ENCODE measurements at regions not wholly inside any gene's neighbourhood (a gene's known extent, or its start where the extent isn't known, plus 50 kb on each side); places are given as distances from the start of the nearest gene placed in this dataset.

- H3K4me3 Mint-ChIP-seq (ENCODE audit: unreplicated experiment), result no peak overlapping the region
Observed at GRCh38 chr14:65927931-65928356, 515.4 kb downstream of the FUT8 start.

GRCh38 chr14:65928995-65929394 lies 516.5 kb downstream of the FUT8 start:
- Mint-ChIP-seq H3K27ac (ENCODE audit: unreplicated experiment) (no peak overlapping the region), H3K4me3 (ENCODE audit: unreplicated experiment) (no peak overlapping the region), H3K27me3 (ENCODE audit: unreplicated experiment) (peaks cover 4% of the 10 kb centered on the region)

More at GRCh38 chr14:65927931-65928356, 515.4 kb downstream of the FUT8 start:
- H3K9me3 Mint-ChIP-seq (ENCODE audit: unreplicated experiment), result peaks cover 5% of the 10 kb centered on the region
- no peaks in the 10 kb centered on the region for H3K36me3 Mint-ChIP-seq (ENCODE audit: unreplicated experiment)
- H3K27me3 Mint-ChIP-seq (ENCODE audit: unreplicated experiment), result peaks cover 4% of the 10 kb centered on the region
- no peak overlapping the region for H3K27ac Mint-ChIP-seq (ENCODE audit: unreplicated experiment)
- no peak for TF ChIP-seq CTCF (IDR thresholded peaks at IDR 0.05; ENCODE audit: partially characterized antibody, unreplicated experiment)
- DNase-seq, result no peak
- no peaks in the 10 kb centered on the region for H3K4me1 Mint-ChIP-seq (ENCODE audit: low read depth, unreplicated experiment)

GRCh38 chr14:65933400-65934069 lies 521.0 kb downstream of the FUT8 start:
- peaks cover 4% of the 10 kb centered on the region for H3K27me3 Mint-ChIP-seq (ENCODE audit: unreplicated experiment)
- no peak overlapping the region for H3K27ac Mint-ChIP-seq (ENCODE audit: unreplicated experiment)
- H3K9me3 Mint-ChIP-seq (ENCODE audit: unreplicated experiment), result peaks cover 4% of the 10 kb centered on the region
- H3K4me1 Mint-ChIP-seq (ENCODE audit: low read depth, unreplicated experiment), result no peaks in the 10 kb centered on the region
- H3K36me3 Mint-ChIP-seq (ENCODE audit: unreplicated experiment), result no peaks in the 10 kb centered on the region
- no peak for TF ChIP-seq CTCF (IDR thresholded peaks at IDR 0.05; ENCODE audit: partially characterized antibody, unreplicated experiment)
- DNase-seq, result no peak
- no peak overlapping the region for H3K4me3 Mint-ChIP-seq (ENCODE audit: unreplicated experiment)

More at GRCh38 chr14:65928995-65929394, 516.5 kb downstream of the FUT8 start:
- no peak for TF ChIP-seq CTCF (IDR thresholded peaks at IDR 0.05; ENCODE audit: partially characterized antibody, unreplicated experiment)
- Mint-ChIP-seq H3K9me3 (ENCODE audit: unreplicated experiment) (peaks cover 5% of the 10 kb centered on the region), H3K36me3 (ENCODE audit: unreplicated experiment) (no peaks in the 10 kb centered on the region), H3K4me1 (ENCODE audit: low read depth, unreplicated experiment) (no peaks in the 10 kb centered on the region)
- DNase-seq, result no peak

GRCh38 chr14:65934070-65934435 lies 521.5 kb downstream of the FUT8 start:
- no peak for TF ChIP-seq CTCF (IDR thresholded peaks at IDR 0.05; ENCODE audit: partially characterized antibody, unreplicated experiment)

GRCh38 chr14:65936342-65936975 lies 523.9 kb downstream of the FUT8 start:
- no peak for TF ChIP-seq CTCF (IDR thresholded peaks at IDR 0.05; ENCODE audit: partially characterized antibody, unreplicated experiment)
- Mint-ChIP-seq H3K36me3 (ENCODE audit: unreplicated experiment) (no peaks in the 10 kb centered on the region), H3K9me3 (ENCODE audit: unreplicated experiment) (no peaks in the 10 kb centered on the region), H3K27ac (ENCODE audit: unreplicated experiment) (no peak overlapping the region), H3K4me1 (ENCODE audit: low read depth, unreplicated experiment) (peaks cover 9% of the 10 kb centered on the region), H3K4me3 (ENCODE audit: unreplicated experiment) (no peak overlapping the region), H3K27me3 (ENCODE audit: unreplicated experiment) (no peaks in the 10 kb centered on the region)
- DNase-seq, result no peak

More at GRCh38 chr14:65934070-65934435, 521.5 kb downstream of the FUT8 start:
- DNase-seq, result no peak
- Mint-ChIP-seq H3K4me3 (ENCODE audit: unreplicated experiment) (no peak overlapping the region), H3K4me1 (ENCODE audit: low read depth, unreplicated experiment) (no peaks in the 10 kb centered on the region), H3K36me3 (ENCODE audit: unreplicated experiment) (no peaks in the 10 kb centered on the region), H3K27me3 (ENCODE audit: unreplicated experiment) (peaks cover 4% of the 10 kb centered on the region), H3K9me3 (ENCODE audit: unreplicated experiment) (no peaks in the 10 kb centered on the region), H3K27ac (ENCODE audit: unreplicated experiment) (no peak overlapping the region)
